Neural progenitor cell (in vitro differentiated cells): ENCODE measurements at regions not wholly inside any gene's neighbourhood (a gene's known extent, or its start where the extent isn't known, plus 50 kb on each side); places are given as distances from the start of the nearest gene placed in this dataset.
A peak's percentile ranks its signal among the peaks of the same experiment; 100 is the strongest.

Experiments used
- DNase-seq: peaks from one replicate; pipeline ENCODE4 v3.0.0-alpha.2; 2016; ENCODE audit warnings: low spot score
- H2AFZ ChIP-seq: fragments of 200-600 bp; sonication (generic); replicated peaks from 2 replicates; pipeline ENCODE4 v1.6.1; 2016; ENCODE audit warnings: antibody characterized with exemption
- H3F3A ChIP-seq: fragments of 200-600 bp; sonication (generic); 2 replicates; pipeline ENCODE4 v1.6.1; 2016; ENCODE audit warnings: antibody characterized with exemption, low read depth
- H3K27ac ChIP-seq: fragments of 200-600 bp; sonication (generic); 2 replicates; pipeline ENCODE4 v1.5.1; 2016; ENCODE audit warnings: mild to moderate bottlenecking
- H3K27me3 ChIP-seq: fragments of 200-600 bp; sonication (generic); 2 replicates; pipeline ENCODE4 v1.6.1; 2016; ENCODE audit warnings: mild to moderate bottlenecking, moderate library complexity
- H3K36me3 ChIP-seq: fragments of 200-600 bp; sonication (generic); 2 replicates; pipeline ENCODE4 v1.5.1; 2016
- H3K4me1 ChIP-seq: fragments of 200-600 bp; sonication (generic); 2 replicates; pipeline ENCODE4 v1.6.1; 2016; ENCODE audit warnings: mixed run types
- H3K4me2 ChIP-seq: fragments of 200-600 bp; sonication (generic); 2 replicates; pipeline ENCODE4 v1.6.1; 2016
- H3K4me3 ChIP-seq: fragments of 200-600 bp; sonication (generic); 2 replicates; pipeline ENCODE4 v1.5.1; 2016
- H3K79me2 ChIP-seq: fragments of 200-600 bp; sonication (generic); 2 replicates; pipeline ENCODE4 v1.6.1; 2016; ENCODE audit warnings: low read depth
- H3K9ac ChIP-seq: fragments of 200-600 bp; sonication (generic); 2 replicates; pipeline ENCODE4 v1.6.1; 2016
- H3K9me3 ChIP-seq: fragments of 200-600 bp; sonication (generic); 2 replicates; pipeline ENCODE4 v1.5.1; 2016; ENCODE audit warnings: low read depth
- H4K20me1 ChIP-seq: fragments of 200-600 bp; sonication (generic); 2 replicates; pipeline ENCODE4 v1.6.1; 2016; ENCODE audit warnings: low read depth
- H3K27ac Mint-ChIP-seq: 3 replicates; pipeline ENCODE4 v1.8.0; 2021; ENCODE audit warnings: mixed read lengths
- H3K27me3 Mint-ChIP-seq: 2 replicates; pipeline ENCODE4 v1.8.0; 2022; ENCODE audit warnings: low read depth, mild to moderate bottlenecking, inconsistent platforms, moderate library complexity, mixed read lengths; ENCODE audit not compliant: insufficient read depth
- H3K36me3 Mint-ChIP-seq: 3 replicates; pipeline ENCODE4 v1.8.0; 2021; ENCODE audit warnings: mixed read lengths
- H3K4me1 Mint-ChIP-seq: 3 replicates; pipeline ENCODE4 v1.8.0; 2021; ENCODE audit warnings: mixed read lengths
- H3K4me3 Mint-ChIP-seq: 3 replicates; pipeline ENCODE4 v1.8.0; 2021; ENCODE audit warnings: mild to moderate bottlenecking, moderate library complexity, mixed read lengths
- H3K9me3 Mint-ChIP-seq: 3 replicates; pipeline ENCODE4 v1.8.0; 2020; ENCODE audit warnings: mixed read lengths
- EZH2 ChIP-seq: fragments of 200-600 bp; sonication (generic); IDR thresholded peaks from 2 replicates; pipeline ENCODE4 v1.6.1; 2017; ENCODE audit warnings: antibody characterized with exemption, mild to moderate bottlenecking, moderate library complexity
- EZH2phosphoT487 ChIP-seq: fragments of 200-600 bp; sonication (generic); IDR thresholded peaks from 2 replicates; pipeline ENCODE4 v1.6.1; 2017; ENCODE audit warnings: antibody characterized with exemption
- TF ChIP-seq, protein P1 (sequence below): fragments of 200-600 bp; sonication (generic); IDR thresholded peaks from 2 replicates; pipeline ENCODE4 v1.5.1; 2017; ENCODE audit warnings: antibody characterized with exemption, mild to moderate bottlenecking

GRCh38 chr3:34284959-34285826 is 486.8 kb downstream of the PDCD6IP start:
- H3K27me3 Mint-ChIP-seq, result peaks cover 6% of the 10 kb centered on the region
- TF ChIP-seq, protein P1, sequence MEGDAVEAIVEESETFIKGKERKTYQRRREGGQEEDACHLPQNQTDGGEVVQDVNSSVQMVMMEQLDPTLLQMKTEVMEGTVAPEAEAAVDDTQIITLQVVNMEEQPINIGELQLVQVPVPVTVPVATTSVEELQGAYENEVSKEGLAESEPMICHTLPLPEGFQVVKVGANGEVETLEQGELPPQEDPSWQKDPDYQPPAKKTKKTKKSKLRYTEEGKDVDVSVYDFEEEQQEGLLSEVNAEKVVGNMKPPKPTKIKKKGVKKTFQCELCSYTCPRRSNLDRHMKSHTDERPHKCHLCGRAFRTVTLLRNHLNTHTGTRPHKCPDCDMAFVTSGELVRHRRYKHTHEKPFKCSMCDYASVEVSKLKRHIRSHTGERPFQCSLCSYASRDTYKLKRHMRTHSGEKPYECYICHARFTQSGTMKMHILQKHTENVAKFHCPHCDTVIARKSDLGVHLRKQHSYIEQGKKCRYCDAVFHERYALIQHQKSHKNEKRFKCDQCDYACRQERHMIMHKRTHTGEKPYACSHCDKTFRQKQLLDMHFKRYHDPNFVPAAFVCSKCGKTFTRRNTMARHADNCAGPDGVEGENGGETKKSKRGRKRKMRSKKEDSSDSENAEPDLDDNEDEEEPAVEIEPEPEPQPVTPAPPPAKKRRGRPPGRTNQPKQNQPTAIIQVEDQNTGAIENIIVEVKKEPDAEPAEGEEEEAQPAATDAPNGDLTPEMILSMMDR, result no peak
- TF ChIP-seq EZH2, result no peak
- no peak for TF ChIP-seq EZH2phosphoT487
- no peak for DNase-seq
- H3K27me3 ChIP-seq, result no peaks in the 10 kb centered on the region
- no peaks in the 10 kb centered on the region for H3K36me3 ChIP-seq
- H3K4me2 ChIP-seq, result no peak overlapping the region
- no peaks in the 10 kb centered on the region for H4K20me1 ChIP-seq
- H3K4me1 ChIP-seq, result peaks cover 5% of the 10 kb centered on the region
- H3K27ac Mint-ChIP-seq, result peak overlapping the region; percentile 87
- peaks cover 3% of the 10 kb centered on the region for H3K9me3 Mint-ChIP-seq
- no peak overlapping the region for H3K4me3 Mint-ChIP-seq
- H3K79me2 ChIP-seq, result no peaks in the 10 kb centered on the region
- no peaks in the 10 kb centered on the region for H3K9me3 ChIP-seq
- peak overlapping the region; percentile 98 for H2AFZ ChIP-seq
- H3K4me1 Mint-ChIP-seq, result peaks cover 24% of the 10 kb centered on the region
- no peak overlapping the region for H3K9ac ChIP-seq
- H3K27ac ChIP-seq, result peak overlapping the region; percentile 46
- no peak overlapping the region for H3K4me3 ChIP-seq
- H3K36me3 Mint-ChIP-seq, result no peaks in the 10 kb centered on the region
- no peaks in the 10 kb centered on the region for H3F3A ChIP-seq

DNA sequence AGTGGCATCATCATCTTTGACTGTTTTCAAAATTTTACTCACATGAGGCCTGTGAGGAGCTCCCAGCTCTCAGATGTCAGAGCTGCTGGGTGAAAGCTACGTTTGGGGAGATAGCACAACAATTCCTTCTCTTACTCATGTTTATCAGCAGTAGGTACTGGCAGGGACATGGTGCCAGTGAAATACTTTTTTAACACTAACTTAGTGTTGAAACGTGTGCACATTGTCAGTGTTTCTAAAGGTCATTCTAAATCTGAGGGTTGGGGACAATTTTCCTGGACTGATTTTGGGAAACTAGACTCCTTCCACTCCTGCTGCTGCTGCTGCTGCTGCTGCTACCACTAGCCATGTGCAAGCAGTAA is 487.4 kb downstream of the PDCD6IP start:
- Histone ChIP-seq H3K27me3 (no peaks in the 10 kb centered on the region), H3K4me1 (peaks cover 5% of the 10 kb centered on the region), H3F3A (no peaks in the 10 kb centered on the region), H3K4me3 (no peak overlapping the region), H2AFZ (peak overlapping the region; percentile 98), H4K20me1 (no peaks in the 10 kb centered on the region), H3K36me3 (no peaks in the 10 kb centered on the region), H3K4me2 (no peak overlapping the region), H3K27ac (peak overlapping the region; percentile 46), H3K9ac (no peak overlapping the region), H3K79me2 (no peaks in the 10 kb centered on the region), H3K9me3 (no peaks in the 10 kb centered on the region)
- DNase-seq, result no peak
- peaks cover 6% of the 10 kb centered on the region for H3K27me3 Mint-ChIP-seq
- peaks cover 24% of the 10 kb centered on the region for H3K4me1 Mint-ChIP-seq
- peaks cover 3% of the 10 kb centered on the region for H3K9me3 Mint-ChIP-seq
- no peaks in the 10 kb centered on the region for H3K36me3 Mint-ChIP-seq
- H3K4me3 Mint-ChIP-seq, result no peak overlapping the region
- TF ChIP-seq, protein P1, result no peak
- no peak for TF ChIP-seq EZH2phosphoT487
- TF ChIP-seq EZH2, result no peak
- peak overlapping the region; percentile 87 for H3K27ac Mint-ChIP-seq

GRCh38 chr3:34292605-34293300 is 494.3 kb downstream of the PDCD6IP start:
- Histone ChIP-seq H3K79me2 (no peaks in the 10 kb centered on the region), H3K36me3 (no peaks in the 10 kb centered on the region), H3K27me3 (no peaks in the 10 kb centered on the region), H3K4me2 (no peak overlapping the region), H3K4me1 (peaks cover 20% of the 10 kb centered on the region), H3K9me3 (no peaks in the 10 kb centered on the region), H2AFZ (no peak overlapping the region), H3K4me3 (no peak overlapping the region), H3F3A (peaks cover 6% of the 10 kb centered on the region), H3K9ac (no peak overlapping the region), H4K20me1 (no peaks in the 10 kb centered on the region), H3K27ac (no peak overlapping the region)
- Mint-ChIP-seq H3K27ac (no peak overlapping the region), H3K9me3 (no peaks in the 10 kb centered on the region), H3K27me3 (peaks cover 5% of the 10 kb centered on the region), H3K36me3 (no peaks in the 10 kb centered on the region), H3K4me1 (peaks cover 25% of the 10 kb centered on the region), H3K4me3 (no peak overlapping the region)
- TF ChIP-seq EZH2 (no peak), EZH2phosphoT487 (no peak)
- TF ChIP-seq, protein P1, result no peak
- no peak for DNase-seq
